Gastrocnemius medialis (tissue), 4 donors: ENCODE measurements at regions not wholly inside any gene's neighbourhood (a gene's known extent, or its start where the extent isn't known, plus 50 kb on each side); places are given as distances from the start of the nearest gene placed in this dataset.

Experiments used
- ATAC-seq, 2 donors: fragments of 150-250 bp; one replicate each; pipeline ENCODE4 v1.9.1; 2016
- DNase-seq, 2 donors: peaks; one replicate each; pipeline ENCODE4 v3.0.0-alpha.2; 2019
- H3K27ac ChIP-seq, 4 donors: fragments of 200-600 bp; sonication (generic); 1 replicate in 1 of 4; 2 replicates in 3 of 4; pipeline ENCODE4 v1.5.1; 2016 to 2018; ENCODE audit warnings: mild to moderate bottlenecking in 2 of 4, moderate library complexity in 1 of 4
- H3K27me3 ChIP-seq, 3 donors: fragments of 200-600 bp; sonication (generic) in 2 of 3; 1 replicate in 1 of 3; 2 replicates in 2 of 3; pipeline versions ENCODE4 v1.5.1 to v1.6.0; 2016 to 2019; ENCODE audit warnings: mild to moderate bottlenecking in 1 of 3, moderate library complexity in 1 of 3
- H3K36me3 ChIP-seq, 2 donors: fragments of 200-600 bp; sonication (generic) in 1 of 2; one replicate each; pipeline ENCODE4 v1.5.1; 2017 to 2018
- H3K4me1 ChIP-seq, 2 donors: fragments of 200-600 bp; sonication (generic) in 1 of 2; one replicate each; pipeline ENCODE4 v1.5.1; 2016 to 2017; ENCODE audit warnings: mild to moderate bottlenecking in 2 of 2
- H3K4me3 ChIP-seq, 4 donors: fragments of 200-600 bp; sonication (generic) in 3 of 4; 1 replicate in 1 of 4; 2 replicates in 3 of 4; pipeline ENCODE4 v1.5.1; 2016 to 2019; ENCODE audit warnings: mild to moderate bottlenecking in 2 of 4
- H3K9me3 ChIP-seq, 3 donors: fragments of 200-600 bp; sonication (generic) in 2 of 3; 1 replicate in 1 of 3; 2 replicates in 2 of 3; pipeline ENCODE4 v1.5.1; 2016 to 2019
- POLR2A ChIP-seq, 2 donors: fragments of 450-650 bp; IDR thresholded peaks; one replicate each; pipeline ENCODE4 v1.6.1; 2017; ENCODE audit warnings: antibody characterized with exemption in 2 of 2, mild to moderate bottlenecking in 2 of 2, moderate library complexity in 2 of 2
- in situ Hi-C, 4 donors: fragments of 200-750 bp; cut with MboI; loops; one replicate each; pipeline versions ENCODE4 v1.15.0 to v1.8.0; 2017; ENCODE audit warnings: low sequenced_read_pairs in 4 of 4
- intact Hi-C: fragments of 100-400 bp; cut with DNase I; formaldehyde crosslinking; loops from one replicate; pipeline ENCODE4 v1.15.1; 2023; ENCODE audit warnings: low total_unique reads
- TF ChIP-seq, protein P1 (sequence below), 5 experiments: fragments of 450-650 bp in 3 of 5; fragments of 200-600 bp in 2 of 5; sonication (generic) in 2 of 5; IDR thresholded peaks in 4 of 5; conservative IDR thresholded peaks in 1 of 5; 1 replicate in 4 of 5; 2 replicates in 1 of 5; pipeline ENCODE4 v1.5.1; 2016 to 2019; ENCODE audit warnings: antibody characterized with exemption in 5 of 5, mild to moderate bottlenecking in 3 of 5, moderate library complexity in 3 of 5

DNA sequence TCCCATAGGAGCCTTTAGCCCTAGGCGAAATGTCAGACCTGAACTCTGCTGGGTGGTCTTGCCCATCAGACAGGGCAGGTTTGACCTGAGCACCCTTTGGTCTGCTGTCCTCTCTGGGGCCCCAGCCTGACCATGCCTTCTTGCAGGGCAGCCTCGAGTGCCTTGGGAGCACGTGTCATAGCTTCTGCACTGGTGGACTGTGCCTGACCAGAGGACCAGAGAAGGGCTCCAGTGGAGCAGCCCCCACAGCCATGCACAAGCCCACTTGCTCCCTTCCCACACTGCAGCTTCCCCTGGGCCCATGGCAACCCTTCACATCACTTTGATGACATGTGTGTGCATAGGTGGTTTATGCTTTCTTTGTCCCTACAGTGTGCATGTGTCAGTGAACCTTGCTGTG, 394.0 kb downstream of the TEX13C start:
- ATAC-seq (no peak), DNase-seq (no peak)
- no peaks in the 10 kb centered on the region for H3K27me3 ChIP-seq
- H3K9me3 ChIP-seq = no peaks in the 10 kb centered on the region
- H3K4me3 ChIP-seq = no peak overlapping the region
- H3K27ac ChIP-seq = no peak overlapping the region
- in situ Hi-C loops (no loop called here), intact Hi-C loops (no loop called here)
- TF ChIP-seq, protein P1, sequence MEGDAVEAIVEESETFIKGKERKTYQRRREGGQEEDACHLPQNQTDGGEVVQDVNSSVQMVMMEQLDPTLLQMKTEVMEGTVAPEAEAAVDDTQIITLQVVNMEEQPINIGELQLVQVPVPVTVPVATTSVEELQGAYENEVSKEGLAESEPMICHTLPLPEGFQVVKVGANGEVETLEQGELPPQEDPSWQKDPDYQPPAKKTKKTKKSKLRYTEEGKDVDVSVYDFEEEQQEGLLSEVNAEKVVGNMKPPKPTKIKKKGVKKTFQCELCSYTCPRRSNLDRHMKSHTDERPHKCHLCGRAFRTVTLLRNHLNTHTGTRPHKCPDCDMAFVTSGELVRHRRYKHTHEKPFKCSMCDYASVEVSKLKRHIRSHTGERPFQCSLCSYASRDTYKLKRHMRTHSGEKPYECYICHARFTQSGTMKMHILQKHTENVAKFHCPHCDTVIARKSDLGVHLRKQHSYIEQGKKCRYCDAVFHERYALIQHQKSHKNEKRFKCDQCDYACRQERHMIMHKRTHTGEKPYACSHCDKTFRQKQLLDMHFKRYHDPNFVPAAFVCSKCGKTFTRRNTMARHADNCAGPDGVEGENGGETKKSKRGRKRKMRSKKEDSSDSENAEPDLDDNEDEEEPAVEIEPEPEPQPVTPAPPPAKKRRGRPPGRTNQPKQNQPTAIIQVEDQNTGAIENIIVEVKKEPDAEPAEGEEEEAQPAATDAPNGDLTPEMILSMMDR (IDR thresholded peaks at IDR 0.05 in 4 of 5, conservative IDR thresholded peaks at IDR 0.05 in 1 of 5) = no peak
- no peak for TF ChIP-seq POLR2A (IDR thresholded peaks at IDR 0.05)
- H3K36me3 ChIP-seq = no peaks in the 10 kb centered on the region
- H3K4me1 ChIP-seq = no peaks in the 10 kb centered on the region

DNA sequence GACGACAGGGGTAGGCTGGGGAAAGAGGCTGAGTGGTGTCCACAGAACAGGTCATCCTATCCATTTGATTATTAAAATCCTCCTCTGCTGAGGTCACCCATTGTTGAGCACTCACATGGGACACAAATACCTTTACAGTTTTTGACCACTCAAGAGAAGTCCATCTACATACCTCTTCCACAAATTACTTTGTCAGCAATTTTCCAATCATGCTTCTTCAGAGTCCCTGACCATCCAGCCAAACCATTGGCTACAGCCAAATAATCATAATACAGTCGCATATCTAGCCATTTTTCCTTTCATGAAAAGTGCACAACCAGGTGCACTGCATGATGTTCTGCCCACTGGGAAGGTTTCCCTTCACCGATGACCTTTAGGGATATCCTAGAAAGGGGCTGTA, 407.4 kb downstream of the TEX13C start:
- TF ChIP-seq, protein P1 (IDR thresholded peaks at IDR 0.05 in 4 of 5, conservative IDR thresholded peaks at IDR 0.05 in 1 of 5) = no peak
- no peak for TF ChIP-seq POLR2A (IDR thresholded peaks at IDR 0.05)
- DNase-seq = no peak
- Histone ChIP-seq H3K4me1 (no peaks in the 10 kb centered on the region), H3K4me3 (no peak overlapping the region), H3K9me3 (no peaks in the 10 kb centered on the region), H3K27ac (no peak overlapping the region), H3K27me3 (no peaks in the 10 kb centered on the region), H3K36me3 (no peaks in the 10 kb centered on the region)
- ATAC-seq = no peak
- intact Hi-C loops (no loop called here), in situ Hi-C loops (no loop called here)

DNA sequence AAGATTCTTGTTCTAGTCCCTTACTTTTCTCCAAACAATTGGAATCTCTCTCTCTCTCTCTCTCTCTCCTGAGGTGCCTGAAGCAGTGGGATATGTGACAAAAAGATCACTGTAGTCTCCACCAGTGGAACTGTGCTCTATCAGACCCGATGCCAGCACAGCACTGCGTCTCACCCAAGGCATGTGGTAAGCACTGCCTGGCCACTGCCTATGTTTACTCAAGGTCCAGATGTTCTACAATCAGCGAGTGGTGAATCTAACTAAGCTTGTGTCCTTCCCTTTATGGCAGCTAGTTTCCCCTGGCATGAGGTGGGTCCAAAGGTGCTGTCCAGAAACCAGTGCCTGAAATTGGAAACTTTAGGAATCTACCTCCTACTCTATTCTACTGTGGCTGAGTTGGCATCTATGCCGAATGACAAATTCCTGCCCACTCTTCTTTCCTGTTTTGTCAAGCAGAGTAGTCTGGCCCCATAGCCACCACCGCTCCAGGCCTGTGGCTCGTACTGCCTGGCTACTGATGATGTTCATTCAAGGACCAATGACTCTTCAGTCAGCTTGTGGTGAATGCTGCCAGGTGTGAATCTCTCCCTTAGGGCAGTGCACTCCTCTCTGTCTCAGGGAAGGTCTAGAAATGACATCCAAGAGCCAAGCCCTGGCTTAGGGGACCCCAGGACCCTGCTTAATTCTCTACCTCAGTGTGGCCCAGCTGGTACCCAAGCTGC, 416.5 kb downstream of the TEX13C start:
- Histone ChIP-seq H3K27ac (no peak overlapping the region), H3K36me3 (no peaks in the 10 kb centered on the region), H3K9me3 (no peaks in the 10 kb centered on the region), H3K4me3 (no peak overlapping the region), H3K27me3 (no peaks in the 10 kb centered on the region), H3K4me1 (no peaks in the 10 kb centered on the region)
- intact Hi-C loops (no loop called here), in situ Hi-C loops (no loop called here)
- no peak for TF ChIP-seq POLR2A (IDR thresholded peaks at IDR 0.05)
- TF ChIP-seq, protein P1 (IDR thresholded peaks at IDR 0.05 in 4 of 5, conservative IDR thresholded peaks at IDR 0.05 in 1 of 5) = no peak
- ATAC-seq = no peak
- DNase-seq = no peak

DNA sequence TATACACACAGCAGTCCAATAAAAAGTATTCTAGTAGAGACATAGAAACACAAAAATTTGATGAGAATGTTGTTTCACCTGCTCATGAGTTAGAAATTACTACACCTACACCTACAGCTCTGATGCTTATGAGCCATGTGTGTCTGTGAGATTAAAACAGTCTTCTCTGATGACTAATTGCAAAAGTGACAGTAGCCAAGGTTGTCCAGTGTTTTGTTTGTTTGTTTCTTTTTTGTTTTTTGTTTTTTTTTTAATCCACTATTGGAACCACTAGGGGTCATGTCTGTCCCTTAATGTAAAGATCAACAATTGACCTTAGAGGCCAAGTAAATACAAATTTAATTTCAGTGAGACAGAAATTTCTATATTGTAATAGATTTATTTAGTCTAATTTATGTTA, 423.1 kb downstream of the TEX13C start:
- ATAC-seq (no peak), DNase-seq (no peak)
- TF ChIP-seq, protein P1 (IDR thresholded peaks at IDR 0.05 in 4 of 5, conservative IDR thresholded peaks at IDR 0.05 in 1 of 5) = no peak
- TF ChIP-seq POLR2A (IDR thresholded peaks at IDR 0.05) = no peak
- Histone ChIP-seq H3K4me3 (no peak overlapping the region), H3K9me3 (no peaks in the 10 kb centered on the region), H3K27ac (no peak overlapping the region), H3K27me3 (no peaks in the 10 kb centered on the region), H3K36me3 (no peaks in the 10 kb centered on the region), H3K4me1 (no peaks in the 10 kb centered on the region)
- intact Hi-C loops = no loop called here
- in situ Hi-C loops = no loop called here

DNA sequence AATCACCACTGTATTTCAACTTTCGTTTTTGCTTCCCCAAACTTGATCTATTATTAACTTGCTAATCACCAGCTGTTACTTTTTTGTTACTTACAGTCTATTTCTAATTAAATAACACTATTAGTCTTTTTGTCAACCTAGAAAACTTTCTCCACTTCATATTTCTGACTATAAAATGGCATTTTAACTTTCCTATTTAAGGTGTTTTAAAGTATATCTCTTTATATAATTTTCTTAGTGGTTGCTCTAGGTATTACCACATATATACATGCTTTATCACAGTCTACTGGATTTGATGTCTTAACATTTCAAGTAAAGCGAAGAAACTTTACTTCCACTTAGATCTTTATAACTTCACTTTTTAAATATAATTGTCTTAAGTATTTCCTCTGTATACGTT, 421.2 kb downstream of the DCAF12L2 start:
- Histone ChIP-seq H3K27ac (no peak overlapping the region), H3K27me3 (no peaks in the 10 kb centered on the region), H3K36me3 (no peaks in the 10 kb centered on the region), H3K9me3 (no peaks in the 10 kb centered on the region), H3K4me1 (no peaks in the 10 kb centered on the region), H3K4me3 (no peak overlapping the region)
- in situ Hi-C loops (no loop called here), intact Hi-C loops (no loop called here)
- ATAC-seq (no peak), DNase-seq (no peak)
- TF ChIP-seq POLR2A (IDR thresholded peaks at IDR 0.05) = no peak
- TF ChIP-seq, protein P1 (IDR thresholded peaks at IDR 0.05 in 4 of 5, conservative IDR thresholded peaks at IDR 0.05 in 1 of 5) = no peak
